PFSK-1 (cell line): ENCODE measurements at regions not wholly inside any gene's neighbourhood (a gene's known extent, or its start where the extent isn't known, plus 50 kb on each side); places are given as distances from the start of the nearest gene placed in this dataset.

Experiments used
- FOXP2 ChIP-seq: optimal IDR thresholded peaks from 2 replicates; pipeline ENCODE3; 2011; ENCODE audit warnings: borderline replicate concordance, control low read depth, inconsistent platforms; ENCODE audit not compliant: insufficient read depth; ENCODE audit errors: extremely low read length, extremely low read depth
- POLR2AphosphoS5 ChIP-seq: IDR thresholded peaks from 2 replicates; pipeline ENCODE4 v1.6.1; 2012; ENCODE audit warnings: low read depth, mild to moderate bottlenecking, control low read depth, low read length, moderate library complexity
- REST ChIP-seq, 2 experiments: IDR thresholded peaks; 2 replicates each; pipeline versions ENCODE4 v1.6.1 to v1.8.0; 2011 to 2012; ENCODE audit warnings: low read depth in 2 of 2, low read length in 2 of 2, control low read depth in 1 of 2, inconsistent platforms in 1 of 2, mild to moderate bottlenecking in 1 of 2, moderate library complexity in 1 of 2; ENCODE audit not compliant: insufficient read depth in 1 of 2
- SIN3A ChIP-seq: IDR thresholded peaks from 2 replicates; pipeline ENCODE4 v1.6.1; 2012; ENCODE audit warnings: mild to moderate bottlenecking, low read length, moderate library complexity, borderline replicate concordance; ENCODE audit not compliant: insufficient read depth
- TAF1 ChIP-seq: IDR thresholded peaks from 2 replicates; pipeline ENCODE4 v1.6.1; 2012; ENCODE audit warnings: low read length, control low read depth, borderline replicate concordance; ENCODE audit not compliant: insufficient read depth

- TF ChIP-seq FOXP2 (no peak), SIN3A (no peak), REST (IDR thresholded peaks at IDR 0.05; ENCODE audit: insufficient read depth in 1 of 2, low read depth in 2 of 2, low read length in 2 of 2) (no peak), TAF1 (no peak), POLR2AphosphoS5 (no peak)
These were observed 323.0 kb upstream of the PODXL start for GRCh38 chr7:131879424-131879823.

- TF ChIP-seq POLR2AphosphoS5, result no peak
- no peak for TF ChIP-seq REST (IDR thresholded peaks at IDR 0.05; ENCODE audit: insufficient read depth in 1 of 2, low read depth in 2 of 2, low read length in 2 of 2)
These were observed 322.3 kb upstream of the PODXL start for GRCh38 chr7:131878777-131879176.

GRCh38 chr7:131873581-131873980 lies 317.2 kb upstream of the PODXL start:
- TF ChIP-seq TAF1 (no peak), POLR2AphosphoS5 (no peak), SIN3A (no peak)

- no peak for TF ChIP-seq SIN3A
- no peak for TF ChIP-seq REST (IDR thresholded peaks at IDR 0.05; ENCODE audit: insufficient read depth in 1 of 2, low read depth in 2 of 2, low read length in 2 of 2)
- no peak for TF ChIP-seq FOXP2
- no peak for TF ChIP-seq TAF1
- TF ChIP-seq POLR2AphosphoS5, result no peak
These were observed 313.6 kb upstream of the PODXL start for GRCh38 chr7:131869986-131870385.

GRCh38 chr7:131869169-131869844 lies 312.9 kb upstream of the PODXL start:
- no peak for TF ChIP-seq REST (IDR thresholded peaks at IDR 0.05; ENCODE audit: insufficient read depth in 1 of 2, low read depth in 2 of 2, low read length in 2 of 2)
- no peak for TF ChIP-seq TAF1
- no peak for TF ChIP-seq SIN3A
- TF ChIP-seq FOXP2, result no peak
- no peak for TF ChIP-seq POLR2AphosphoS5
